ENCODE measurements at regions not wholly inside any gene's neighbourhood (a gene's known extent, or its start where the extent isn't known, plus 50 kb on each side); places are given as distances from the start of the nearest gene placed in this dataset.

- Mint-ChIP-seq H3K27me3 (ENCODE audit: low read depth) (peaks cover 13% of the 10 kb centered on the region; the same call in 1 of the 2 replicates), H3K4me3 (no peak overlapping the region), H3K4me1 (no peaks in the 10 kb centered on the region), H3K27ac (no peak overlapping the region), H3K36me3 (peaks cover 11% of the 10 kb centered on the region), H3K9me3 (peaks cover 35% of the 10 kb centered on the region)
- ChIA-PET POLR2A (no interaction called here), CTCF (interaction anchor here (1.6 kb wide), 1 partner anchor 24 kb away, joined by 6 read pairs; no protein-coding TSS in a partner anchor)
- TF ChIP-seq CBFB (CRISPR knock-in tag; IDR thresholded peaks at IDR 0.05; ENCODE audit: low read depth) (no peak), ATF3 (CRISPR knock-in tag; conservative IDR thresholded peaks at IDR 0.05) (no peak), AFF4 (CRISPR knock-in tag; IDR thresholded peaks at IDR 0.05; ENCODE audit: borderline replicate concordance) (no peak), ATF1 (CRISPR knock-in tag; IDR thresholded peaks at IDR 0.05) (no peak), MYBL2 (CRISPR knock-in tag; IDR thresholded peaks at IDR 0.05) (no peak), IRF1 (CRISPR knock-in tag; IDR thresholded peaks at IDR 0.05) (no peak), MXD4 (CRISPR knock-in tag; IDR thresholded peaks at IDR 0.05; ENCODE audit: borderline replicate concordance) (no peak), RELA (CRISPR knock-in tag; IDR thresholded peaks at IDR 0.05; ENCODE audit: borderline replicate concordance) (no peak), JUN (CRISPR knock-in tag; IDR thresholded peaks at IDR 0.05) (no peak), AR (CRISPR knock-in tag; IDR thresholded peaks at IDR 0.05) (no peak), ZNF396 (CRISPR knock-in tag; IDR thresholded peaks at IDR 0.05; ENCODE audit: borderline replicate concordance) (no peak), ZBTB43 (CRISPR knock-in tag; IDR thresholded peaks at IDR 0.05) (no peak), MAX (CRISPR knock-in tag; IDR thresholded peaks at IDR 0.05) (no peak), HMGA2 (CRISPR knock-in tag; IDR thresholded peaks at IDR 0.05) (no peak), E2F5 (CRISPR knock-in tag; IDR thresholded peaks at IDR 0.05) (no peak)
- no peak for ATAC-seq
- DNase-seq (ENCODE audit: low spot score), result no peak
These were observed 108.8 kb upstream of the RPL38 start for GRCh38 chr17:74094651-74095050.

GRCh38 chr17:74096456-74096855 lies 107.0 kb upstream of the RPL38 start:
- Mint-ChIP-seq H3K4me3 (no peak overlapping the region), H3K9me3 (peaks cover 22% of the 10 kb centered on the region), H3K4me1 (no peaks in the 10 kb centered on the region), H3K36me3 (peaks cover 4% of the 10 kb centered on the region), H3K27me3 (ENCODE audit: low read depth) (peaks cover 13% of the 10 kb centered on the region; the same call in 1 of the 2 replicates), H3K27ac (no peak overlapping the region)
- ChIA-PET CTCF (no interaction called here), POLR2A (no interaction called here)
- no peak for DNase-seq (ENCODE audit: low spot score)
- ATAC-seq, result no peak
- TF ChIP-seq ZNF121 (CRISPR knock-in tag; IDR thresholded peaks at IDR 0.05), result no peak
- no peak for TF ChIP-seq ZNF281 (CRISPR knock-in tag; IDR thresholded peaks at IDR 0.05)
- TF ChIP-seq USF1 (CRISPR knock-in tag; IDR thresholded peaks at IDR 0.05), result no peak
- TF ChIP-seq HMGA2 (CRISPR knock-in tag; IDR thresholded peaks at IDR 0.05), result no peak
- no peak for TF ChIP-seq FOXP4 (CRISPR knock-in tag; IDR thresholded peaks at IDR 0.05)
